MCF 10A (cell line): ENCODE measurements at regions not wholly inside any gene's neighbourhood (a gene's known extent, or its start where the extent isn't known, plus 50 kb on each side); places are given as distances from the start of the nearest gene placed in this dataset.

ENCODE experiments used
- BruUV-seq: library from RNA; stranded (reverse); fragments of 400-500 nt; replicated peaks from 2 replicates; lab custom pipeline; 2021; lab: Mats Ljungman, UMichigan
- CTCF ChIA-PET: fragments of 300-600 bp; sonication (Branson Sonifier 250); formaldehyde crosslinking; extraction: SDS; loops from one replicate; lab custom pipeline; 2021; ENCODE audit warnings: antibody characterized with exemption, inconsistent platforms; lab: Yijun Ruan, JAX
- POLR2A ChIA-PET: fragments of 300-600, 350-650 bp; sonication (Branson Sonifier 250); formaldehyde crosslinking; extraction: SDS; loops from one replicate; lab custom pipeline; 2020; ENCODE audit warnings: antibody characterized with exemption, inconsistent platforms; lab: Yijun Ruan, JAX
- DNase-seq: peaks from one replicate; pipeline ENCODE4 v3.0.0-alpha.2; 2018; ENCODE audit not compliant: unreplicated experiment
- H3K27ac Mint-ChIP-seq: one replicate; pipeline ENCODE4 v1.8.0; 2022; ENCODE audit warnings: mild to moderate bottlenecking, low read depth, mixed read lengths; ENCODE audit not compliant: unreplicated experiment
- H3K27me3 Mint-ChIP-seq: one replicate; pipeline ENCODE4 v1.8.0; 2022; ENCODE audit warnings: mixed read lengths; ENCODE audit not compliant: insufficient read depth, unreplicated experiment
- H3K36me3 Mint-ChIP-seq: one replicate; pipeline ENCODE4 v1.8.0; 2022; ENCODE audit warnings: mild to moderate bottlenecking, moderate library complexity, mixed read lengths; ENCODE audit not compliant: insufficient read depth, unreplicated experiment
- H3K4me1 Mint-ChIP-seq: one replicate; pipeline ENCODE4 v1.8.0; 2022; ENCODE audit warnings: mixed read lengths; ENCODE audit not compliant: insufficient read depth, unreplicated experiment
- H3K4me3 Mint-ChIP-seq: one replicate; pipeline ENCODE4 v1.8.0; 2022; ENCODE audit warnings: mild to moderate bottlenecking, moderate library complexity, mixed read lengths; ENCODE audit not compliant: unreplicated experiment
- H3K9me3 Mint-ChIP-seq: one replicate; pipeline ENCODE4 v1.8.0; 2022; ENCODE audit warnings: mixed read lengths; ENCODE audit not compliant: unreplicated experiment
- intact Hi-C: fragments of 100-400 bp; cut with micrococcal nuclease; formaldehyde crosslinking; loops from 2 replicates; pipeline ENCODE4 v1.14.1; 2022
- TF ChIP-seq, protein P1 (sequence below): fragments of 200-600 bp; IDR thresholded peaks from one replicate; pipeline ENCODE4 v1.8.0; 2022; ENCODE audit warnings: antibody characterized with exemption, mild to moderate bottlenecking; ENCODE audit not compliant: unreplicated experiment

DNA sequence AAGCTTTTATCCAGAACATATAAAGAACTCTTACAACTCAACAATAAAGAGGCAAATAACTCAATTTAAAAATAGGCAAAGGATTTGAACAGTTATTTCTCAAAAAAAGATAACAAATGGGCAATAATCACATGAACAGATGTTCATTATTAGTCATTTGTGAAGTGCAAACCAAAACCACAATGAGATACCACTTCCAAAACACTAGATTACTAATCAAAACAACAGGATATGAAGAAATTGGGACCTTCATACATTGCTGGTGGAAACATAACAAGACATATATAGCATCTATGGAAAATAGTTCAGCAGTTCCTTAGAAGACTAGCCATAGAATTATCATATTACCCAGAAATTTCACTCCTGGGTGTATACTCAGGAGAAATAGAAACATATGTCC lies 224.6 kb downstream of the FBXO8 start:
- ChIA-PET POLR2A (no interaction called here), CTCF (no interaction called here)
- no TSS peak for BruUV-seq
- Mint-ChIP-seq H3K9me3 (peaks cover 8% of the 10 kb centered on the region), H3K27ac (no peak overlapping the region), H3K4me1 (no peaks in the 10 kb centered on the region), H3K27me3 (no peaks in the 10 kb centered on the region), H3K36me3 (no peaks in the 10 kb centered on the region), H3K4me3 (no peak overlapping the region)
- intact Hi-C loops, result no loop called here
- no peak for DNase-seq
- TF ChIP-seq, protein P1, sequence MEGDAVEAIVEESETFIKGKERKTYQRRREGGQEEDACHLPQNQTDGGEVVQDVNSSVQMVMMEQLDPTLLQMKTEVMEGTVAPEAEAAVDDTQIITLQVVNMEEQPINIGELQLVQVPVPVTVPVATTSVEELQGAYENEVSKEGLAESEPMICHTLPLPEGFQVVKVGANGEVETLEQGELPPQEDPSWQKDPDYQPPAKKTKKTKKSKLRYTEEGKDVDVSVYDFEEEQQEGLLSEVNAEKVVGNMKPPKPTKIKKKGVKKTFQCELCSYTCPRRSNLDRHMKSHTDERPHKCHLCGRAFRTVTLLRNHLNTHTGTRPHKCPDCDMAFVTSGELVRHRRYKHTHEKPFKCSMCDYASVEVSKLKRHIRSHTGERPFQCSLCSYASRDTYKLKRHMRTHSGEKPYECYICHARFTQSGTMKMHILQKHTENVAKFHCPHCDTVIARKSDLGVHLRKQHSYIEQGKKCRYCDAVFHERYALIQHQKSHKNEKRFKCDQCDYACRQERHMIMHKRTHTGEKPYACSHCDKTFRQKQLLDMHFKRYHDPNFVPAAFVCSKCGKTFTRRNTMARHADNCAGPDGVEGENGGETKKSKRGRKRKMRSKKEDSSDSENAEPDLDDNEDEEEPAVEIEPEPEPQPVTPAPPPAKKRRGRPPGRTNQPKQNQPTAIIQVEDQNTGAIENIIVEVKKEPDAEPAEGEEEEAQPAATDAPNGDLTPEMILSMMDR, result no peak

GRCh38 chr4:174056959-174057358 lies 226.5 kb downstream of the FBXO8 start:
- CTCF ChIA-PET, result no interaction called here
- POLR2A ChIA-PET, result no interaction called here
- TF ChIP-seq, protein P1, result no peak
- BruUV-seq, result no TSS peak
- no peak for DNase-seq
- no peaks in the 10 kb centered on the region for H3K4me1 Mint-ChIP-seq
- no peaks in the 10 kb centered on the region for H3K27me3 Mint-ChIP-seq
- no peaks in the 10 kb centered on the region for H3K36me3 Mint-ChIP-seq
- H3K4me3 Mint-ChIP-seq, result no peak overlapping the region
- intact Hi-C loops, result no loop called here
- no peak overlapping the region for H3K27ac Mint-ChIP-seq
- peaks cover 8% of the 10 kb centered on the region for H3K9me3 Mint-ChIP-seq

- H3K4me3 Mint-ChIP-seq, result no peak overlapping the region
- ChIA-PET POLR2A (no interaction called here), CTCF (no interaction called here)
- H3K9me3 Mint-ChIP-seq, result peaks cover 8% of the 10 kb centered on the region
- no peak overlapping the region for H3K27ac Mint-ChIP-seq
- intact Hi-C loops, result no loop called here
- no peaks in the 10 kb centered on the region for H3K4me1 Mint-ChIP-seq
- TF ChIP-seq, protein P1, result no peak
- no peaks in the 10 kb centered on the region for H3K36me3 Mint-ChIP-seq
- BruUV-seq, result no TSS peak
- H3K27me3 Mint-ChIP-seq, result peaks cover 14% of the 10 kb centered on the region
- DNase-seq, result no peak
These were observed 228.1 kb downstream of the FBXO8 start for GRCh38 chr4:174055344-174055743.

- no peaks in the 10 kb centered on the region for H3K36me3 Mint-ChIP-seq
- no peak overlapping the region for H3K4me3 Mint-ChIP-seq
- POLR2A ChIA-PET, result no interaction called here
- peaks cover 25% of the 10 kb centered on the region for H3K27me3 Mint-ChIP-seq
- no TSS peak for BruUV-seq
- peaks cover 8% of the 10 kb centered on the region for H3K9me3 Mint-ChIP-seq
- intact Hi-C loops, result no loop called here
- H3K4me1 Mint-ChIP-seq, result no peaks in the 10 kb centered on the region
- TF ChIP-seq, protein P1, result no peak
- no peak for DNase-seq
- CTCF ChIA-PET, result interaction anchor here (0.6 kb wide), 1 partner anchor 919 kb away, joined by 3 read pairs; no protein-coding TSS in a partner anchor
- no peak overlapping the region for H3K27ac Mint-ChIP-seq
These were observed 229.6 kb downstream of the FBXO8 start for GRCh38 chr4:174053895-174054294.
